H9 (cell line): ENCODE measurements at regions not wholly inside any gene's neighbourhood (a gene's known extent, or its start where the extent isn't known, plus 50 kb on each side); places are given as distances from the start of the nearest gene placed in this dataset.

Source experiments
- DNase-seq: peaks from one replicate; pipeline ENCODE4 v3.0.0-alpha.2; 2017
- H2AFZ ChIP-seq: one replicate; pipeline ENCODE4 v1.6.1; 2013; ENCODE audit warnings: mild to moderate bottlenecking, low read length, control low read depth, moderate library complexity
- H2AK5ac ChIP-seq: 2 replicates; pipeline ENCODE4 v1.6.1; 2013; ENCODE audit warnings: low read length, control low read depth, mixed read lengths; ENCODE audit not compliant: insufficient read length
- H2BK120ac ChIP-seq: one replicate; pipeline ENCODE4 v1.6.1; 2013; ENCODE audit warnings: low read depth, mild to moderate bottlenecking, low read length, control low read depth, inconsistent platforms; ENCODE audit not compliant: poor library complexity, severe bottlenecking
- H2BK12ac ChIP-seq: 2 replicates; pipeline ENCODE4 v1.6.1; 2013; ENCODE audit warnings: low read length, control low read depth, mixed read lengths, low read depth; ENCODE audit not compliant: insufficient read length
- H2BK15ac ChIP-seq: 2 replicates; pipeline ENCODE4 v1.6.1; 2013; ENCODE audit warnings: low read depth, low read length, control low read depth
- H2BK20ac ChIP-seq: one replicate; pipeline ENCODE4 v1.6.1; 2013; ENCODE audit warnings: low read depth, mild to moderate bottlenecking, low read length, control low read depth, inconsistent platforms; ENCODE audit not compliant: poor library complexity, severe bottlenecking
- H2BK5ac ChIP-seq: 2 replicates; pipeline ENCODE4 v1.6.1; 2013; ENCODE audit warnings: low read length, control low read depth, mixed read lengths; ENCODE audit not compliant: insufficient read length
- H3K14ac ChIP-seq: 2 replicates; pipeline ENCODE4 v1.6.1; 2013; ENCODE audit warnings: low read length, control low read depth; ENCODE audit not compliant: insufficient read depth
- H3K18ac ChIP-seq: 2 replicates; pipeline ENCODE4 v1.6.1; 2013; ENCODE audit warnings: low read depth, mild to moderate bottlenecking, mixed read lengths, low read length, control low read depth; ENCODE audit not compliant: insufficient read length
- H3K23ac ChIP-seq: 2 replicates; pipeline ENCODE4 v1.6.1; 2013; ENCODE audit warnings: low read length, control low read depth, mixed read lengths, low read depth; ENCODE audit not compliant: insufficient read length
- H3K23me2 ChIP-seq: 2 replicates; pipeline ENCODE4 v1.6.1; 2013; ENCODE audit warnings: low read depth, mild to moderate bottlenecking, mixed read lengths, low read length, control low read depth; ENCODE audit not compliant: insufficient read length, poor library complexity, severe bottlenecking
- H3K27ac ChIP-seq: 2 replicates; pipeline ENCODE4 v1.5.1; 2013; ENCODE audit warnings: low read length, control low read depth, mixed read lengths, low read depth; ENCODE audit not compliant: insufficient read length
- H3K27me3 ChIP-seq: 2 replicates; pipeline ENCODE4 v1.6.1; 2013; ENCODE audit warnings: low read length, control low read depth, inconsistent platforms; ENCODE audit not compliant: insufficient read depth
- H3K4ac ChIP-seq: 2 replicates; pipeline ENCODE4 v1.6.1; 2013; ENCODE audit warnings: low read depth, mild to moderate bottlenecking, control low read depth, inconsistent platforms, low read length, moderate library complexity
- H3K4me1 ChIP-seq: 2 replicates; pipeline ENCODE4 v1.6.1; 2013; ENCODE audit warnings: low read length, control low read depth, inconsistent platforms; ENCODE audit not compliant: insufficient read depth
- H3K4me2 ChIP-seq: 2 replicates; pipeline ENCODE4 v1.6.1; 2013; ENCODE audit warnings: low read length, control low read depth, mixed read lengths; ENCODE audit not compliant: insufficient read length, insufficient read depth
- H3K56ac ChIP-seq: 2 replicates; pipeline ENCODE4 v1.6.1; 2013; ENCODE audit warnings: low read depth, mild to moderate bottlenecking, mixed read lengths, low read length, control low read depth; ENCODE audit not compliant: insufficient read length
- H3K79me1 ChIP-seq: 2 replicates; pipeline ENCODE4 v1.6.1; 2013; ENCODE audit warnings: low read depth, mild to moderate bottlenecking, moderate library complexity, low read length, control low read depth, inconsistent platforms; ENCODE audit not compliant: insufficient read depth, poor library complexity, severe bottlenecking
- H3K79me2 ChIP-seq: 2 replicates; pipeline ENCODE4 v1.6.1; 2013; ENCODE audit warnings: low read length, control low read depth, inconsistent platforms; ENCODE audit not compliant: insufficient read depth
- H3K9ac ChIP-seq: 2 replicates; pipeline ENCODE4 v1.6.1; 2013; ENCODE audit warnings: low read length, control low read depth, mixed read lengths; ENCODE audit not compliant: insufficient read length; ENCODE audit errors: extremely low read depth
- H3K9me3 ChIP-seq: one replicate; pipeline ENCODE4 v1.6.1; 2013; ENCODE audit warnings: low read depth, low read length, inconsistent platforms; ENCODE audit not compliant: control insufficient read depth
- H3T11ph ChIP-seq: one replicate; pipeline ENCODE4 v1.6.1; 2013; ENCODE audit warnings: mild to moderate bottlenecking, low read length, control low read depth, inconsistent platforms
- H4K20me1 ChIP-seq: one replicate; pipeline ENCODE4 v1.6.1; 2013; ENCODE audit not compliant: control insufficient read depth, insufficient read length, insufficient read depth
- H4K5ac ChIP-seq: 2 replicates; pipeline ENCODE4 v1.6.1; 2013; ENCODE audit warnings: low read depth, mild to moderate bottlenecking, mixed read lengths, low read length, control low read depth; ENCODE audit not compliant: insufficient read length
- H4K8ac ChIP-seq: replicated peaks from 2 replicates; pipeline ENCODE4 v1.6.1; 2013; ENCODE audit warnings: low read length, control low read depth, mixed read lengths, low read depth; ENCODE audit not compliant: insufficient read length
- H4K91ac ChIP-seq: 2 replicates; pipeline ENCODE4 v1.6.1; 2013; ENCODE audit warnings: low read depth, mild to moderate bottlenecking, moderate library complexity, mixed read lengths, low read length, control low read depth; ENCODE audit not compliant: insufficient read length
- H3K27ac Mint-ChIP-seq, 3 experiments: 2 replicates in 2 of 3; 3 replicates in 1 of 3; pipeline ENCODE4 v1.8.0; 2020 to 2021; ENCODE audit warnings: mixed read lengths in 3 of 3, mild to moderate bottlenecking in 1 of 3, moderate library complexity in 1 of 3
- H3K27me3 Mint-ChIP-seq: 2 replicates; pipeline ENCODE4 v1.8.0; 2021; ENCODE audit warnings: low read depth, mild to moderate bottlenecking, moderate library complexity, mixed read lengths
- H3K36me3 Mint-ChIP-seq, 3 experiments: 2 replicates in 2 of 3; 3 replicates in 1 of 3; pipeline ENCODE4 v1.8.0; 2020 to 2021; ENCODE audit warnings: low read depth in 3 of 3, mixed read lengths in 3 of 3; ENCODE audit not compliant: insufficient read depth in 1 of 3
- H3K4me1 Mint-ChIP-seq, 2 experiments: 2 replicates each; pipeline ENCODE4 v1.8.0; 2020; ENCODE audit warnings: mixed read lengths in 2 of 2
- H3K4me3 Mint-ChIP-seq, 2 experiments: 2 replicates in 1 of 2; 3 replicates in 1 of 2; pipeline ENCODE4 v1.8.0; 2020 to 2021; ENCODE audit warnings: mild to moderate bottlenecking in 2 of 2, mixed read lengths in 2 of 2, moderate library complexity in 1 of 2
- H3K9me3 Mint-ChIP-seq, 2 experiments: 2 replicates in 1 of 2; 3 replicates in 1 of 2; pipeline ENCODE4 v1.8.0; 2020; ENCODE audit warnings: mild to moderate bottlenecking in 2 of 2, mixed read lengths in 2 of 2, moderate library complexity in 1 of 2
- WGBS: extraction: QIAGEN DNeasy Blood & Tissue Kit; methylation state at CpG from one replicate; pipeline ENCODE4 v1.1.7; 2013; ENCODE audit warnings: missing lambda C conversion rate, low lambda C conversion rate, mixed read lengths; ENCODE audit not compliant: insufficient read length; ENCODE audit errors: extremely low coverage; 5-methylcytosine and 5-hydroxymethylcytosine counted together
- TF ChIP-seq, protein P1 (sequence below): fragments of 200-600 bp; sonication (generic); conservative IDR thresholded peaks from 3 replicates; pipeline ENCODE4 v1.8.0; 2021; ENCODE audit warnings: antibody characterized with exemption, mild to moderate bottlenecking

DNA sequence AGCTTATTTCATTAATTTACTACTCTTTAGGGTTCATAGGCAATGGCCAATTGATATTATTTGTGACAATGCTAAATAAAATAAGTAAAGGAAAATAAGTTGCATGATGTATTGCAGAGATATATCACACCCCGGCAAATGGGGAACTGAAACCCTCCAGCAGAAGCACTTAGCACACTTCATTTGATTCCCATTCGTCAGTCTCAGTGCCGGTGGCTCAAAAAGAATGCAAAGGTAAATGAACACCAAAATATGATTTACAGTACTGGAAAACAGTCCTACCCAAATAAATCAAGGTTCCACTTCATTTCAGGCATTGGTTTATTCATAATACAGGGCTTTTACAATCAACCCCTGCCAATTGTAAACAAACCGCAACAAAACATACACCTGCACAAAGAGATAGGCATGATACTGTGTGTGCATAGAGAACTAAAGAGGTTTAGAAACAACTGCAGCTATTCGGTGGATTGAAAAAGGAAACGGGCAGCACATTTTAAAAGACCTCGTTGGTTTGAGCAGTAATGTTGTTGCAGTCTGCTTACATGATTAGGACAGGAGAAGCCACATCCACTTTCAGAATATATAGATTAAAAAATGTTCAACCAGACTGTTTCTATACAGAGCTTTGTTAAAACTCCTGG, 1019.2 kb downstream of the TTLL7 start:
- Histone ChIP-seq H3K23ac (no peak overlapping the region), H4K8ac (no peak overlapping the region), H3K27ac (no peak overlapping the region), H2BK120ac (no peak overlapping the region), H3K79me2 (no peaks in the 10 kb centered on the region), H3K4me2 (no peak overlapping the region), H4K20me1 (no peaks in the 10 kb centered on the region), H4K5ac (no peak overlapping the region), H3K27me3 (no peaks in the 10 kb centered on the region), H2AFZ (no peak overlapping the region), H2AK5ac (no peak overlapping the region), H2BK12ac (no peak overlapping the region), H3K9me3 (no peaks in the 10 kb centered on the region), H3K9ac (no peak overlapping the region), H3K79me1 (no peaks in the 10 kb centered on the region), H3K56ac (no peak overlapping the region), H2BK20ac (no peak overlapping the region), H3K18ac (no peak overlapping the region), H3T11ph (no peak overlapping the region), H2BK5ac (no peak overlapping the region), H3K4me1 (peaks cover 6% of the 10 kb centered on the region; the same call in 1 of the 2 replicates), H4K91ac (no peak overlapping the region), H3K4ac (no peak overlapping the region), H3K14ac (no peak overlapping the region), H2BK15ac (no peak overlapping the region), H3K23me2 (no peaks in the 10 kb centered on the region)
- H3K27me3 Mint-ChIP-seq = no peaks in the 10 kb centered on the region
- WGBS = no CpG with 5 or more reads among the region's 7 CpGs
- DNase-seq = no peak
- no peaks in the 10 kb centered on the region for H3K9me3 Mint-ChIP-seq
- H3K4me1 Mint-ChIP-seq = peaks cover 32 to 38% of the 10 kb centered on the region in 2 experiments
- H3K36me3 Mint-ChIP-seq = no peaks in the 10 kb centered on the region
- no peak overlapping the region; a peak in 1 of 7 replicates for H3K27ac Mint-ChIP-seq
- TF ChIP-seq, protein P1, sequence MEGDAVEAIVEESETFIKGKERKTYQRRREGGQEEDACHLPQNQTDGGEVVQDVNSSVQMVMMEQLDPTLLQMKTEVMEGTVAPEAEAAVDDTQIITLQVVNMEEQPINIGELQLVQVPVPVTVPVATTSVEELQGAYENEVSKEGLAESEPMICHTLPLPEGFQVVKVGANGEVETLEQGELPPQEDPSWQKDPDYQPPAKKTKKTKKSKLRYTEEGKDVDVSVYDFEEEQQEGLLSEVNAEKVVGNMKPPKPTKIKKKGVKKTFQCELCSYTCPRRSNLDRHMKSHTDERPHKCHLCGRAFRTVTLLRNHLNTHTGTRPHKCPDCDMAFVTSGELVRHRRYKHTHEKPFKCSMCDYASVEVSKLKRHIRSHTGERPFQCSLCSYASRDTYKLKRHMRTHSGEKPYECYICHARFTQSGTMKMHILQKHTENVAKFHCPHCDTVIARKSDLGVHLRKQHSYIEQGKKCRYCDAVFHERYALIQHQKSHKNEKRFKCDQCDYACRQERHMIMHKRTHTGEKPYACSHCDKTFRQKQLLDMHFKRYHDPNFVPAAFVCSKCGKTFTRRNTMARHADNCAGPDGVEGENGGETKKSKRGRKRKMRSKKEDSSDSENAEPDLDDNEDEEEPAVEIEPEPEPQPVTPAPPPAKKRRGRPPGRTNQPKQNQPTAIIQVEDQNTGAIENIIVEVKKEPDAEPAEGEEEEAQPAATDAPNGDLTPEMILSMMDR = no peak
- H3K4me3 Mint-ChIP-seq = no peak overlapping the region
